ENCODE measurements at regions not wholly inside any gene's neighbourhood (a gene's known extent, or its start where the extent isn't known, plus 50 kb on each side); places are given as distances from the start of the nearest gene placed in this dataset.
A peak's percentile ranks its signal among the peaks of the same experiment; 100 is the strongest.

GRCh38 chr3:117417411-117417810 lies 707.8 kb downstream of the TUSC7 start:
- no peak for DNase-seq

- DNase-seq: no peak
Observed at GRCh38 chr3:117427081-117427480, 717.5 kb downstream of the TUSC7 start.

- DNase-seq: no peak
Observed at GRCh38 chr3:117433427-117433826, 723.8 kb downstream of the TUSC7 start.

- no peak for DNase-seq
Observed at GRCh38 chr3:117434661-117435412, 725.3 kb downstream of the TUSC7 start.

- DNase-seq: no peak
Observed at GRCh38 chr3:117435506-117435905, 725.9 kb downstream of the TUSC7 start.

GRCh38 chr3:117439812-117440211 lies 730.2 kb downstream of the TUSC7 start:
- DNase-seq: peak; percentile 35

GRCh38 chr3:117441851-117442250 lies 732.3 kb downstream of the TUSC7 start:
- DNase-seq: no peak

- DNase-seq: no peak
Observed at GRCh38 chr3:117442566-117442965, 733.0 kb downstream of the TUSC7 start.

GRCh38 chr3:117443014-117443413 lies 733.4 kb downstream of the TUSC7 start:
- DNase-seq: no peak

GRCh38 chr3:117444175-117444574 lies 734.6 kb downstream of the TUSC7 start:
- peak; percentile 1 for DNase-seq

- DNase-seq: no peak
Observed at GRCh38 chr3:117447419-117447818, 737.8 kb downstream of the TUSC7 start.

- no peak for DNase-seq
Observed at GRCh38 chr3:117450026-117450425, 740.4 kb downstream of the TUSC7 start.

- peak; percentile 7 for DNase-seq
Observed at GRCh38 chr3:117454254-117454653, 744.7 kb downstream of the TUSC7 start.

- DNase-seq: no peak
Observed at GRCh38 chr3:117454908-117455307, 745.3 kb downstream of the TUSC7 start.

GRCh38 chr3:117455782-117456181 lies 746.2 kb downstream of the TUSC7 start:
- DNase-seq: no peak

GRCh38 chr3:117463276-117464115 lies 753.9 kb downstream of the TUSC7 start:
- DNase-seq: no peak

GRCh38 chr3:117471831-117472230 lies 762.3 kb downstream of the TUSC7 start:
- DNase-seq: no peak

GRCh38 chr3:117473981-117474538 lies 764.5 kb downstream of the TUSC7 start:
- DNase-seq: peak; percentile 8

GRCh38 chr3:117476572-117476971 lies 767.0 kb downstream of the TUSC7 start:
- DNase-seq: no peak

- DNase-seq: no peak
Observed at GRCh38 chr3:117477214-117477755, 767.7 kb downstream of the TUSC7 start.

GRCh38 chr3:117479095-117479494 lies 769.5 kb downstream of the TUSC7 start:
- no peak for DNase-seq

GRCh38 chr3:117480525-117480924 lies 770.9 kb downstream of the TUSC7 start:
- no peak for DNase-seq

- DNase-seq: no peak
Observed at GRCh38 chr3:117480972-117481371, 771.4 kb downstream of the TUSC7 start.

GRCh38 chr3:117483839-117484238 lies 774.3 kb downstream of the TUSC7 start:
- no peak for DNase-seq

Measured in NCI-H345 (cell line).